ENCODE measurements at regions not wholly inside any gene's neighbourhood (a gene's known extent, or its start where the extent isn't known, plus 50 kb on each side); places are given as distances from the start of the nearest gene placed in this dataset.

DNA sequence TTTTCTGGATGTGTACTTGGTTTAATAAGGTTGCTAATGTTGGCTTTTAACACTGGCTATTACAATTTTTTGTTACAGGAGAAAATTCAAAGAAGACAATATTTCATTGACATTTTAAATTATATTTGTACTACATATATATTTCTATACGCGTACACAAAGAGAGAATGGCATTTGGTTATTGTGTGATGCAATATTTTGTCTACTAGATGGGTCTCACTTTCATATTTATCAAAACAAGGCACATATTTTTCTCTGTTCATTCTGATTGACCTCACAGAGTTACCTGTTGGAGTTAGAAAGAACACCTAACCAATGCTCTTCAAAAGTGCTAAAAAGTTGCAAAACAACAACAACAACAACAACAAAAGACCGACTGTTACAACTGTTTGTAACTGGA, 50.2 kb upstream of the VGLL3 start:
- no peak for DNase-seq

Measured in AML-193 (cell line).